ENCODE measurements at regions not wholly inside any gene's neighbourhood (a gene's known extent, or its start where the extent isn't known, plus 50 kb on each side); places are given as distances from the start of the nearest gene placed in this dataset.
"Not testable (repeated sequence)": the region's sequence is repeated elsewhere in the genome, so short reads cannot be mapped to it uniquely, and the experiment has no call there.

DNA sequence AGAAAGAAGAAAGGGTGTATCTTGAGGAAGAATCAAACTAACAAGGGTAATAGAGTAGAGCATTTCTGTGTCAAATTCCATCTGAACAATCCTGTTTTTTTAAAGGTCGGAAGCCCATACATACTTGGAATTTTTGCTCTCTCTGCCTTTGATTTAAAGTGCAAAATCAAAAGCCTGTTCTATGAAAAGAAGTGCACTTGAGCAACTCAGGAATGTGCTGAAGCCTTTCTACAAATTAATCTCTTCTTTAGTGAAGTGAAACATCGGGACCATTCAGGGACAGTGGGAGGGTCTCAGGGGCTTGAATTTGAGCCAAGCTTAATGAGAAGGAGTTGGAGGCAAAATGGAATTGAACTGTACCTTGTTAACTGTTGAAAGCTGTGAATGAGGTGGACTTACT lies 1008.5 kb upstream of the LCORL start:
- H3K9me3 Mint-ChIP-seq (ENCODE audit: unreplicated experiment) = peaks cover 4% of the 10 kb centered on the region
- TF ChIP-seq, protein P1, sequence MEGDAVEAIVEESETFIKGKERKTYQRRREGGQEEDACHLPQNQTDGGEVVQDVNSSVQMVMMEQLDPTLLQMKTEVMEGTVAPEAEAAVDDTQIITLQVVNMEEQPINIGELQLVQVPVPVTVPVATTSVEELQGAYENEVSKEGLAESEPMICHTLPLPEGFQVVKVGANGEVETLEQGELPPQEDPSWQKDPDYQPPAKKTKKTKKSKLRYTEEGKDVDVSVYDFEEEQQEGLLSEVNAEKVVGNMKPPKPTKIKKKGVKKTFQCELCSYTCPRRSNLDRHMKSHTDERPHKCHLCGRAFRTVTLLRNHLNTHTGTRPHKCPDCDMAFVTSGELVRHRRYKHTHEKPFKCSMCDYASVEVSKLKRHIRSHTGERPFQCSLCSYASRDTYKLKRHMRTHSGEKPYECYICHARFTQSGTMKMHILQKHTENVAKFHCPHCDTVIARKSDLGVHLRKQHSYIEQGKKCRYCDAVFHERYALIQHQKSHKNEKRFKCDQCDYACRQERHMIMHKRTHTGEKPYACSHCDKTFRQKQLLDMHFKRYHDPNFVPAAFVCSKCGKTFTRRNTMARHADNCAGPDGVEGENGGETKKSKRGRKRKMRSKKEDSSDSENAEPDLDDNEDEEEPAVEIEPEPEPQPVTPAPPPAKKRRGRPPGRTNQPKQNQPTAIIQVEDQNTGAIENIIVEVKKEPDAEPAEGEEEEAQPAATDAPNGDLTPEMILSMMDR (IDR thresholded peaks at IDR 0.05; ENCODE audit: unreplicated experiment) = no peak
- H3K36me3 Mint-ChIP-seq (ENCODE audit: low read depth, unreplicated experiment) = no peaks in the 10 kb centered on the region
- H3K4me3 Mint-ChIP-seq (ENCODE audit: unreplicated experiment) = no peak overlapping the region
- H3K27me3 Mint-ChIP-seq (ENCODE audit: unreplicated experiment) = no peaks in the 10 kb centered on the region
- no peak for DNase-seq (ENCODE audit: low spot score)
- no peak overlapping the region for H3K27ac Mint-ChIP-seq (ENCODE audit: unreplicated experiment)
- H3K4me1 Mint-ChIP-seq (ENCODE audit: unreplicated experiment) = no peaks in the 10 kb centered on the region

DNA sequence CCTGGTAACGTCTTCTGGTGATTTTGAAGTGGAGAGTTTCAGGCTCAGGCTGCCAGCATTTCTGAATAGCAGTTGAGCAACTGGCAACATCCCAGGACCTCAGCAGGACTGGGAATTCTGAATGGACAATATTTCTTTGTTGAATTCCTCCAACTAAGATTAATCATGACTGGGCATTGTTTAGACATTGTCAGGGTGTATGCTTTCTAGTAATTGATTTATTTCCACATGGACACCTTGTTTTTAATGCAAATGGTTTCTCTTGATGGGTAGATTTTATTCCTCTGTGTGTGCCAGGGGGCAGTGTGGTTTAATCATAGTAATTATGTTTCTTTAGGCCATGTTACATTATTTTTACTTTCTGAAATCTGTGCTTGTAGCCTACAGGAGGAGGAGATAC lies 1004.7 kb upstream of the LCORL start:
- no peak overlapping the region for H3K4me3 Mint-ChIP-seq (ENCODE audit: unreplicated experiment)
- TF ChIP-seq, protein P1 (IDR thresholded peaks at IDR 0.05; ENCODE audit: unreplicated experiment) = no peak
- no peak for DNase-seq (ENCODE audit: low spot score)
- H3K36me3 Mint-ChIP-seq (ENCODE audit: low read depth, unreplicated experiment) = no peaks in the 10 kb centered on the region
- H3K4me1 Mint-ChIP-seq (ENCODE audit: unreplicated experiment) = no peaks in the 10 kb centered on the region
- no peaks in the 10 kb centered on the region for H3K27me3 Mint-ChIP-seq (ENCODE audit: unreplicated experiment)
- H3K27ac Mint-ChIP-seq (ENCODE audit: unreplicated experiment) = no peak overlapping the region
- no peaks in the 10 kb centered on the region for H3K9me3 Mint-ChIP-seq (ENCODE audit: unreplicated experiment)

DNA sequence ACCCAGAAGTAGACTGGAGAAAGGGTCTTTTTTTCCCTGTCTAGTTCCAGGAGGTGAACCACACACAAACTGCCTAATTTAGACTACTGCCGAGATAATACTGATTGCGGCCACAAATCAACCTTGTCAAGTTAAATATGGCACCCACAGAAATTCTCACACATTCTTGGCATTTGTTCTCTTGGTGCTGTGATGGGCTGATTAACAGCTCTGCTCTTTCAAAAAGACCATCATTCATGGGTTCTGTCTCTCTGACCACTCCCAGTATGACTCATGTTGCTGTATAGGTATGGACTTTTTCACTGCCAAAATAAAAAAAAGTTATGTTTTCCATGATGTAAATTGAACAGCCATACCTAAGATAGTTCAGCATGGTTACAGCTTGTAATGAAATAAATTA lies 1003.5 kb upstream of the LCORL start:
- Mint-ChIP-seq H3K9me3 (ENCODE audit: unreplicated experiment) (no peaks in the 10 kb centered on the region), H3K4me1 (ENCODE audit: unreplicated experiment) (no peaks in the 10 kb centered on the region), H3K27me3 (ENCODE audit: unreplicated experiment) (no peaks in the 10 kb centered on the region), H3K27ac (ENCODE audit: unreplicated experiment) (no peak overlapping the region), H3K4me3 (ENCODE audit: unreplicated experiment) (no peak overlapping the region), H3K36me3 (ENCODE audit: low read depth, unreplicated experiment) (no peaks in the 10 kb centered on the region)
- no peak for DNase-seq (ENCODE audit: low spot score)
- TF ChIP-seq, protein P1 (IDR thresholded peaks at IDR 0.05; ENCODE audit: unreplicated experiment) = no peak

DNA sequence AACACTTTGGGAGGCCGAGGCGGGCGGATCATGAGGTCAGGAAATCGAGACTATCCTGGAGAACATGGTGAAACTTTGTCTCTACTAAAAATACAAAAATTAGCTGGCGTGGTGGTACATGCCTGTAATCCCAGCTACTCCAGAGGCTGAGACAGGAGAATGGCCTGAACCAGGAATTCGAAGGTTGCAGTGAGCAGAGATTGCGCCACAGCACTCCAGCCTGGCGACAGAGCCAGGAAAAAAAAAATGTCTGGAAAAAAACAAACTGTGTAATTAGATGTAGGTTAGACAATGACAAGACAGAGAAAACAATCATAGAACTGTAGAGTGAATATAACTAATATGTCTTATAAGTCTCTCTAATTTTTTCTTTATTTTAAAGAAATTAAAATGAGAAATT lies 1002.5 kb upstream of the LCORL start:
- Mint-ChIP-seq H3K27ac (ENCODE audit: unreplicated experiment) (no peak overlapping the region), H3K9me3 (ENCODE audit: unreplicated experiment) (no peaks in the 10 kb centered on the region), H3K27me3 (ENCODE audit: unreplicated experiment) (no peaks in the 10 kb centered on the region), H3K4me1 (ENCODE audit: unreplicated experiment) (no peaks in the 10 kb centered on the region), H3K36me3 (ENCODE audit: low read depth, unreplicated experiment) (no peaks in the 10 kb centered on the region), H3K4me3 (ENCODE audit: unreplicated experiment) (no peak overlapping the region)
- TF ChIP-seq, protein P1 (IDR thresholded peaks at IDR 0.05; ENCODE audit: unreplicated experiment) = no peak
- no peak for DNase-seq (ENCODE audit: low spot score)

DNA sequence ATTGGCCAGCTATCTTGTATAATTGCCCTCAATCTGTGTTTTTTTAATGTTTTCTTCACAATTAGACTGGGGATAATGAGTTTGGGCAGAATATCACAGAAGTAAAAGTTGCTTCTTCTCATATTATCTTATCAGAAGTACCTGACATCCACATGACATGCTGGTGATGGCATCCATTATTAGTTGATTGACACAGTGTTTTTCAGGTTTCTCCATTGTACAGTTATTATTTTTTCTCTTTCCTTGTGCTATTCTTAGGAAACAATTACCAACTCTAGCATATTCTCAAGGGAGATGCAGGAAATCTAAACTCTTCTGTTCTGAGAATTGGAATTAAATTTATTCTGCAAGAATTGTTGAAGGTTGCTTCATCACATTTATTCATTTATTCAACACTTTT lies 1000.1 kb upstream of the LCORL start:
- Mint-ChIP-seq H3K27ac (ENCODE audit: unreplicated experiment) (no peak overlapping the region), H3K9me3 (ENCODE audit: unreplicated experiment) (no peaks in the 10 kb centered on the region), H3K4me1 (ENCODE audit: unreplicated experiment) (no peaks in the 10 kb centered on the region), H3K4me3 (ENCODE audit: unreplicated experiment) (no peak overlapping the region), H3K36me3 (ENCODE audit: low read depth, unreplicated experiment) (no peaks in the 10 kb centered on the region), H3K27me3 (ENCODE audit: unreplicated experiment) (no peaks in the 10 kb centered on the region)
- TF ChIP-seq, protein P1 (IDR thresholded peaks at IDR 0.05; ENCODE audit: unreplicated experiment) = no peak
- DNase-seq (ENCODE audit: low spot score) = no peak

DNA sequence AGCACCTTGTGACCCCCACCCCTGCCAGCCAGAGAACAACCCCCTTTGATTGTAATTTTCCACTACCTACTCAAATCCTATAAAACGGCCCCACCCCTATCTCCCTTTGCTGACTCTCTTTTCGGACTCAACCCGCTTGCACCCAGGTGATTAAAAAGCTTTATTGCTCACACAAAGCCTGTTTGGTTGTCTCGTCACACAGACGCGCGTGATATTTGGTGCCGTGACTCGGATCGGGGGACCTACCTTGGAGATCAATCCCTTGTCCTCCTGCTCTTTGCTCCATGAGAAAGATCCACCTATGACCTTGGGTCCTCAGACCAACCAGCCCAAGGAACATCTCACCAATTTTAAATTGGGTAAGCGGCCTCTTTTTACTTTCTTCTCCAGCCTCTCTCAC lies 995.0 kb upstream of the LCORL start:
- H3K9me3 Mint-ChIP-seq (ENCODE audit: unreplicated experiment); H3K4me3 Mint-ChIP-seq (ENCODE audit: unreplicated experiment); H3K4me1 Mint-ChIP-seq (ENCODE audit: unreplicated experiment); H3K27ac Mint-ChIP-seq (ENCODE audit: unreplicated experiment); DNase-seq (ENCODE audit: low spot score); H3K36me3 Mint-ChIP-seq (ENCODE audit: low read depth, unreplicated experiment); H3K27me3 Mint-ChIP-seq (ENCODE audit: unreplicated experiment): not testable (repeated sequence)

Measured in endothelial cell (in vitro differentiated cells).